Loucy (cell line): ENCODE measurements at regions not wholly inside any gene's neighbourhood (a gene's known extent, or its start where the extent isn't known, plus 50 kb on each side); places are given as distances from the start of the nearest gene placed in this dataset.

ENCODE experiments used
- H2AFZ ChIP-seq: fragments of 200-600 bp; sonication (generic); 2 replicates; pipeline ENCODE4 v1.6.0; 2016; ENCODE audit warnings: antibody characterized with exemption, mild to moderate bottlenecking, low read length, moderate library complexity
- H3F3A ChIP-seq: fragments of 200-600 bp; 2 replicates; pipeline ENCODE4 v1.6.0; 2016; ENCODE audit warnings: antibody characterized with exemption, low read depth, mild to moderate bottlenecking
- H3K27me3 ChIP-seq: fragments of 200-600 bp; sonication (generic); 2 replicates; pipeline ENCODE4 v1.6.1; 2014; ENCODE audit warnings: low read length, mild to moderate bottlenecking; ENCODE audit not compliant: insufficient read depth, poor library complexity, severe bottlenecking
- H3K36me3 ChIP-seq: fragments of 200-600 bp; sonication (generic); 2 replicates; pipeline ENCODE4 v1.6.1; 2016; ENCODE audit warnings: low read length; ENCODE audit not compliant: insufficient read depth
- H3K4me1 ChIP-seq: fragments of 200-600 bp; sonication (generic); 2 replicates; pipeline ENCODE4 v1.5.1; 2014; ENCODE audit warnings: low read length, mild to moderate bottlenecking; ENCODE audit not compliant: insufficient read depth, poor library complexity, severe bottlenecking
- H3K4me2 ChIP-seq: fragments of 200-600 bp; sonication (generic); 2 replicates; pipeline ENCODE4 v1.6.0; 2014; ENCODE audit warnings: antibody characterized with exemption, low read length, low read depth, mild to moderate bottlenecking; ENCODE audit not compliant: poor library complexity, severe bottlenecking
- H3K4me3 ChIP-seq: fragments of 200-600 bp; sonication (generic); 2 replicates; pipeline ENCODE4 v1.5.1; 2014; ENCODE audit warnings: low read length, mild to moderate bottlenecking, mixed read lengths; ENCODE audit not compliant: poor library complexity, severe bottlenecking
- H3K79me2 ChIP-seq: fragments of 200-600 bp; sonication (generic); 2 replicates; pipeline ENCODE4 v1.6.1; 2014; ENCODE audit warnings: low read length; ENCODE audit not compliant: insufficient read depth
- H3K9ac ChIP-seq: fragments of 200-600 bp; sonication (generic); 2 replicates; pipeline ENCODE4 v1.6.0; 2014; ENCODE audit warnings: mild to moderate bottlenecking, low read depth, low read length, moderate library complexity; ENCODE audit not compliant: poor library complexity, severe bottlenecking
- H3K9me2 ChIP-seq: fragments of 200-600 bp; sonication (generic); replicated peaks from 2 replicates; pipeline ENCODE4 v1.6.1; 2016; ENCODE audit warnings: low read depth, low read length, mixed read lengths
- H3K9me3 ChIP-seq: fragments of 200-600 bp; sonication (generic); 2 replicates; pipeline ENCODE4 v1.6.1; 2014; ENCODE audit warnings: mild to moderate bottlenecking, antibody characterized with exemption, low read length, low read depth; ENCODE audit not compliant: insufficient read depth
- H4K20me1 ChIP-seq: fragments of 200-600 bp; sonication (generic); 2 replicates; pipeline ENCODE4 v1.6.0; 2014; ENCODE audit warnings: antibody characterized with exemption, low read length, mild to moderate bottlenecking; ENCODE audit not compliant: insufficient read depth, poor library complexity, severe bottlenecking
- EZH2phosphoT487 ChIP-seq: fragments of 200-600 bp; IDR thresholded peaks from 2 replicates; pipeline ENCODE4 v1.6.1; 2018; ENCODE audit warnings: antibody characterized with exemption, mild to moderate bottlenecking, moderate library complexity, borderline replicate concordance
- TF ChIP-seq, protein P1 (sequence below): fragments of 200-600 bp; sonication (generic); conservative IDR thresholded peaks from 2 replicates; pipeline ENCODE4 v1.5.1; 2014; ENCODE audit warnings: mild to moderate bottlenecking, antibody characterized with exemption, low read length

DNA sequence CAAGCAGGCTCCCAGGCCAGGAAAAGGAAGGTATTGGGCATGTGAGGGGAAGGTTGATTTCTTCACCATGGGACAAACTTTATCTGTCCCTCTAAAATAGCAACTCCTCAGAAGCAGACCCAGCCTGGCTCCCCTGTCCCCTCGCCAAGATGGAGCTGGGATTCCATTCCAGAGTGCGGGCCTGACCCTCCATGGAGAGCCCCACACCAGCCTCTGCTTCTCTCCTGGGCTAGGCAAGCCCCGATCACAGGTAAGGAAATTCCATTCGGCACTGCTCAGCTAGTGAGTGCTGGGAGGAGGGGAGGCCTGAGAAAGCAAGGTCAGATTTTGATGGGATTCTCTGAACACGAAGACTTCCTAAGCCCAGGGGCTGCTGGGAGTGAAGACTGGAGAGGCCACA, 98.4 kb downstream of the EFNB1 start:
- Histone ChIP-seq H3K9ac (no peak overlapping the region), H3K9me2 (no peaks in the 10 kb centered on the region), H3F3A (no peaks in the 10 kb centered on the region), H3K4me3 (no peak overlapping the region), H3K4me1 (peaks cover 5% of the 10 kb centered on the region), H2AFZ (no peak overlapping the region), H3K9me3 (no peaks in the 10 kb centered on the region), H3K79me2 (no peaks in the 10 kb centered on the region), H3K27me3 (no peaks in the 10 kb centered on the region), H3K36me3 (no peaks in the 10 kb centered on the region), H4K20me1 (no peaks in the 10 kb centered on the region), H3K4me2 (no peak overlapping the region)
- TF ChIP-seq, protein P1, sequence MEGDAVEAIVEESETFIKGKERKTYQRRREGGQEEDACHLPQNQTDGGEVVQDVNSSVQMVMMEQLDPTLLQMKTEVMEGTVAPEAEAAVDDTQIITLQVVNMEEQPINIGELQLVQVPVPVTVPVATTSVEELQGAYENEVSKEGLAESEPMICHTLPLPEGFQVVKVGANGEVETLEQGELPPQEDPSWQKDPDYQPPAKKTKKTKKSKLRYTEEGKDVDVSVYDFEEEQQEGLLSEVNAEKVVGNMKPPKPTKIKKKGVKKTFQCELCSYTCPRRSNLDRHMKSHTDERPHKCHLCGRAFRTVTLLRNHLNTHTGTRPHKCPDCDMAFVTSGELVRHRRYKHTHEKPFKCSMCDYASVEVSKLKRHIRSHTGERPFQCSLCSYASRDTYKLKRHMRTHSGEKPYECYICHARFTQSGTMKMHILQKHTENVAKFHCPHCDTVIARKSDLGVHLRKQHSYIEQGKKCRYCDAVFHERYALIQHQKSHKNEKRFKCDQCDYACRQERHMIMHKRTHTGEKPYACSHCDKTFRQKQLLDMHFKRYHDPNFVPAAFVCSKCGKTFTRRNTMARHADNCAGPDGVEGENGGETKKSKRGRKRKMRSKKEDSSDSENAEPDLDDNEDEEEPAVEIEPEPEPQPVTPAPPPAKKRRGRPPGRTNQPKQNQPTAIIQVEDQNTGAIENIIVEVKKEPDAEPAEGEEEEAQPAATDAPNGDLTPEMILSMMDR: no peak
- no peak for TF ChIP-seq EZH2phosphoT487

DNA sequence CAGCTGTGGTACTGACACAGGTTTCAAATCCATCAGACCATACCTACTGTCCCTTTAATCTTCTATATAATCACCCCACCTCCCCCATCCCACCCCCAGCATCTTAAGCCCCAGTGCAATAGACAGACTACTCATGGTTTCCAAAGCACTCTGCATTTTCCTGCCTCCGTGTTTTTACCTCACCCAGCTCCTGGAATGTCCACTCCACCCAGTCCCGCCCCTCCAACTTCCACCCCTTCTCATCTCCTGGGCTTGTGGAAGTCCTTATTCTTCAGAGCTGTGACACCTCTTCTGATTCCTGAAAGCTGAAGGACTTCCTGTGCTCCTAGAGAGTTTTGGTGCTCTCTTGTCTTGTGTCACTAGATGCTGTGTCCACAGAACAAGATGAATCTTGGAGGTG, 94.3 kb downstream of the EFNB1 start:
- Histone ChIP-seq H3K4me3 (no peak overlapping the region), H3K4me1 (no peaks in the 10 kb centered on the region), H3F3A (no peaks in the 10 kb centered on the region), H3K9me2 (no peaks in the 10 kb centered on the region), H3K36me3 (no peaks in the 10 kb centered on the region), H3K79me2 (no peaks in the 10 kb centered on the region), H3K9ac (no peak overlapping the region), H4K20me1 (no peaks in the 10 kb centered on the region), H2AFZ (no peak overlapping the region), H3K27me3 (no peaks in the 10 kb centered on the region), H3K4me2 (no peak overlapping the region), H3K9me3 (no peaks in the 10 kb centered on the region)
- TF ChIP-seq, protein P1: no peak
- TF ChIP-seq EZH2phosphoT487: no peak

DNA sequence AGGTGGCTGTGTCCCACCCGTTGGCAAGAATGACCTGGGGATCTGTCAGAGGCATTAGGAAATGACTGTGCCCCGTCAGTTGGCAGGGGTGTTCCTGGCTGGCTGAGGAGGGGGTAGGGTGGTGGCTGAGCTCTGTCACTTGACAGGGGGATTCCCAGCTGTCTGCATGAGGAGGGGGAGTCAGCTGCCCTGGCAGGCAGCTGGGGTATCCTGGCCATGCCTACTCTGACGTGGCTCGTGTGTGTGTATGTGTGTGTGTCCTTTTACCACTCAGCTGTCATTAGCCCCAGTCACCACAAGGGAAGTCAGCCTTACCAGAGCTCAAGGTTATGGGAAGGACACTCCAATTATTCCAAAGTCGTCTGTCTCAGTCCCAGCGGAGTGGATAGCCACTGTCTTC, 93.2 kb downstream of the EFNB1 start:
- Histone ChIP-seq H3K4me3 (no peak overlapping the region), H3F3A (no peaks in the 10 kb centered on the region), H4K20me1 (no peaks in the 10 kb centered on the region), H3K36me3 (no peaks in the 10 kb centered on the region), H3K4me1 (no peaks in the 10 kb centered on the region), H3K9ac (no peak overlapping the region), H3K4me2 (no peak overlapping the region), H3K9me3 (no peaks in the 10 kb centered on the region), H3K27me3 (no peaks in the 10 kb centered on the region), H3K9me2 (no peaks in the 10 kb centered on the region), H3K79me2 (no peaks in the 10 kb centered on the region), H2AFZ (no peak overlapping the region)
- TF ChIP-seq, protein P1: no peak; the same call in 1 of the 2 replicates
- TF ChIP-seq EZH2phosphoT487: no peak
